Heart right ventricle (tissue), 16 donors: ENCODE measurements at regions not wholly inside any gene's neighbourhood (a gene's known extent, or its start where the extent isn't known, plus 50 kb on each side); places are given as distances from the start of the nearest gene placed in this dataset.
A peak's percentile ranks its signal among the peaks of the same experiment; 100 is the strongest.

Experiments used
- ATAC-seq, 8 donors: fragments of 200-7000 bp; cut with Tn5 transposase; one replicate each; pipeline ENCODE4 v1.9.1; 2020; ENCODE audit warnings: mild to moderate bottlenecking in 8 of 8, moderate library complexity in 8 of 8, moderate number of reproducible peaks in 1 of 8
- DNase-seq, 2 donors: peaks; one replicate each; pipeline ENCODE4 v3.0.0-alpha.2; 2020
- H3K27ac ChIP-seq, 10 donors: fragments of 200-600 bp; sonication (generic) in 2 of 10; one replicate each; pipeline versions ENCODE4 v1.5.0 to v1.8.0; 2020 to 2022; ENCODE audit warnings: mild to moderate bottlenecking in 3 of 10
- H3K27me3 ChIP-seq, 7 donors: fragments of 200-600 bp; one replicate each; pipeline ENCODE4 v1.8.0; 2021 to 2022; ENCODE audit warnings: mild to moderate bottlenecking in 2 of 7
- H3K36me3 ChIP-seq, 9 donors: fragments of 200-600 bp; sonication (generic) in 1 of 9; one replicate each; pipeline versions ENCODE4 v1.5.0 to v1.8.0; 2020 to 2022; ENCODE audit warnings: mild to moderate bottlenecking in 2 of 9
- H3K4me1 ChIP-seq, 9 donors: fragments of 200-600 bp; sonication (generic) in 1 of 9; one replicate each; pipeline versions ENCODE4 v1.5.0 to v1.8.0; 2020 to 2022; ENCODE audit warnings: mild to moderate bottlenecking in 4 of 9
- H3K4me3 ChIP-seq, 10 donors: fragments of 200-600 bp; sonication (generic) in 2 of 10; one replicate each; pipeline versions ENCODE4 v1.5.0 to v1.8.0; 2020 to 2022; ENCODE audit warnings: mild to moderate bottlenecking in 7 of 10, moderate library complexity in 2 of 10
- H3K9me3 ChIP-seq, 11 donors: fragments of 200-600 bp in 10 of 11; sonication (generic) in 2 of 11; one replicate each; pipeline versions ENCODE4 v1.5.0 to v1.8.0; 2013 to 2022; ENCODE audit warnings: mild to moderate bottlenecking in 2 of 11, control low read depth in 1 of 11, moderate library complexity in 1 of 11
- CTCF ChIP-seq, 9 donors: fragments of 200-600 bp; sonication (generic) in 2 of 9; IDR thresholded peaks; one replicate each; pipeline versions ENCODE4 v1.5.0 to v1.8.0; 2021 to 2022; ENCODE audit warnings: antibody characterized with exemption in 9 of 9, mild to moderate bottlenecking in 5 of 9, moderate library complexity in 1 of 9
- WGBS, 2 donors: extraction: QIAGEN DNeasy Blood & Tissue Kit; methylation state at CpG; one replicate each; pipeline ENCODE4 v1.1.7; 2013; ENCODE audit warnings: inconsistent platforms in 1 of 2; 5-methylcytosine and 5-hydroxymethylcytosine counted together
- intact Hi-C, 10 donors: fragments of 100-400 bp; cut with DNase I; formaldehyde crosslinking; loops; one replicate each; pipeline versions ENCODE4 v1.11.1 to v1.14.2; 2022
- donor health status: Arrhythmogenic right ventricular cardiomyopathy.
- donor health status: ischemic (EF 13 %, LVEDD 7.1; RV severe dilation, severe dysfunction).
- donor health status: healthy with polysubstance abuse.
- donor health status: DM: no; HTN: yes; CAD: no.
- donor health status: DM: no; HTN: no; CAD: no.
- donor health status: ischemic (EF 25% LVEDD 6.9; RV normal size, moderate dysfunction).
- donor health status: ischemic (EF 25% LVEDD 5.7; RV mildly dilated, moderate dysfunction).
- donor health status: healthy.
- donor health status: DM: yes; HTN: yes; CAD: no.
- donor health status: Ischemic cardiomyopathy.
- donor health status: ischemic (EF 35%, LVEDD 5.7; RV mildly dilated, moderate dysfunction).
- donor health status: nonischemic (EF 11% LVEDD 7.7; RV severe dilation, severe dysfunction).
- donor health status: DM: yes; HTN: yes; CAD: no.
- donor health status: PGD.
- donor health status: ischemic (EF 29% LVEDD 5.4; RV normal size, mild dysfunction).
- donor health status: nonischemic (EF 23%, LVEDD 6.1; RV moderate dilation, normal function).

GRCh38 chr14:53896726-53897125 is 59.9 kb downstream of the BMP4 start:
- Histone ChIP-seq H3K27ac (no peak overlapping the region), H3K27me3 (no peaks in the 10 kb centered on the region), H3K4me3 (no peak overlapping the region), H3K9me3 (no peaks in the 10 kb centered on the region), H3K4me1 (peaks cover 0 to 20% (median 4%) of the 10 kb centered on the region in 9 donors), H3K36me3 (no peaks in the 10 kb centered on the region)
- peak in 1 of 8 donors; percentile 11 for ATAC-seq
- no peak for DNase-seq
- no peak for TF ChIP-seq CTCF (IDR thresholded peaks at IDR 0.05)
- 32 to 58% methylated on average over 1 of the region's 1 CpG for WGBS, 2 donors
- intact Hi-C loops, result no loop called here

GRCh38 chr14:53894456-53894855 is 62.2 kb downstream of the BMP4 start:
- Histone ChIP-seq H3K4me1 (peaks cover 0 to 43% (median 15%) of the 10 kb centered on the region in 9 donors), H3K27me3 (no peaks in the 10 kb centered on the region), H3K9me3 (no peaks in the 10 kb centered on the region), H3K36me3 (no peaks in the 10 kb centered on the region), H3K4me3 (no peak overlapping the region), H3K27ac (no peak overlapping the region)
- DNase-seq (no peak), ATAC-seq (peak in 1 of 8 donors; percentile 29)
- WGBS, 2 donors, result 22 to 34% methylated on average over 2 of the region's 2 CpGs
- intact Hi-C loops, result loop anchor here in 2 of 10 donors (5.0 kb wide), 1 partner anchor 58 kb away; no protein-coding TSS in a partner anchor
- TF ChIP-seq CTCF (IDR thresholded peaks at IDR 0.05), result no peak

- no peak overlapping the region for H3K27ac ChIP-seq
- H3K4me3 ChIP-seq, result no peak overlapping the region
- ATAC-seq, result no peak
- no peak for DNase-seq
- no peaks in the 10 kb centered on the region for H3K9me3 ChIP-seq
- no peaks in the 10 kb centered on the region for H3K27me3 ChIP-seq
- H3K4me1 ChIP-seq, result peaks cover 0 to 45% (median 15%) of the 10 kb centered on the region in 9 donors
- intact Hi-C loops, result loop anchor here in 2 of 10 donors (5.0 kb wide), 1 partner anchor 59 kb away; no protein-coding TSS in a partner anchor
- no peaks in the 10 kb centered on the region for H3K36me3 ChIP-seq
- TF ChIP-seq CTCF (IDR thresholded peaks at IDR 0.05), result no peak
- 96 to 98% methylated on average over 2 of the region's 2 CpGs for WGBS, 2 donors
Measured at GRCh38 chr14:53893374-53893773, 63.3 kb downstream of the BMP4 start.

- Histone ChIP-seq H3K4me3 (no peak overlapping the region), H3K9me3 (no peaks in the 10 kb centered on the region), H3K36me3 (no peaks in the 10 kb centered on the region), H3K27me3 (no peaks in the 10 kb centered on the region), H3K27ac (peak overlapping the region in 5 of 10 donors; percentile 31 to 67 (median 45)), H3K4me1 (peaks cover 0 to 39% (median 15%) of the 10 kb centered on the region in 9 donors)
- peak in 1 of 2 donors; percentile 21 for DNase-seq
- no peak for TF ChIP-seq CTCF (IDR thresholded peaks at IDR 0.05)
- WGBS, 2 donors, result 35 to 46% methylated on average over 3 of the region's 3 CpGs
- intact Hi-C loops, result loop anchor here in 2 of 10 donors (5.0 kb wide), 1 partner anchor 62 kb away; no protein-coding TSS in a partner anchor
- peak; percentile 64 to 87 (median 82) for ATAC-seq
Measured at GRCh38 chr14:53890611-53891101, 66.0 kb downstream of the BMP4 start.
